GM23338 (cell line): ENCODE measurements at regions not wholly inside any gene's neighbourhood (a gene's known extent, or its start where the extent isn't known, plus 50 kb on each side); places are given as distances from the start of the nearest gene placed in this dataset.

Source experiments
- ATAC-seq: fragments of 200-7000 bp; cut with Tn5 transposase; 3 replicates; pipeline ENCODE4 v1.9.1; 2020
- DNase-seq: peaks from one replicate; pipeline ENCODE4 v3.0.0-alpha.2; 2015; ENCODE audit warnings: low spot score
- H2AFZ ChIP-seq: fragments of 200-600 bp; sonication (generic); 2 replicates; pipeline ENCODE4 v1.8.0; 2016; ENCODE audit warnings: antibody characterized with exemption, mild to moderate bottlenecking, moderate library complexity
- H3F3A ChIP-seq: fragments of 200-600 bp; sonication (generic); replicated peaks from 2 replicates; pipeline ENCODE4 v1.8.0; 2017; ENCODE audit warnings: antibody characterized with exemption, mixed run types, low read depth
- H3K27ac ChIP-seq: fragments of 200-600 bp; sonication (generic); 2 replicates; pipeline ENCODE4 v1.6.1; 2016; ENCODE audit warnings: low read depth
- H3K27me3 ChIP-seq: fragments of 200-600 bp; sonication (generic); 2 replicates; pipeline ENCODE4 v1.8.0; 2016; ENCODE audit warnings: mild to moderate bottlenecking, mixed run types, moderate library complexity; ENCODE audit not compliant: insufficient read depth
- H3K36me3 ChIP-seq: fragments of 200-600 bp; sonication (generic); 2 replicates; pipeline ENCODE4 v1.8.0; 2016; ENCODE audit warnings: mild to moderate bottlenecking; ENCODE audit not compliant: insufficient read depth
- H3K4me1 ChIP-seq: fragments of 200-600 bp; sonication (generic); 2 replicates; pipeline ENCODE4 v1.8.0; 2016; ENCODE audit warnings: mild to moderate bottlenecking, moderate library complexity; ENCODE audit not compliant: insufficient read depth
- H3K4me2 ChIP-seq: fragments of 200-600 bp; sonication (generic); 2 replicates; pipeline ENCODE4 v1.7.1; 2017; ENCODE audit warnings: mixed run types
- H3K4me3 ChIP-seq: fragments of 200-600 bp; sonication (generic); 2 replicates; pipeline ENCODE4 v1.6.1; 2016; ENCODE audit warnings: mixed run types
- H3K79me2 ChIP-seq: fragments of 200-600 bp; sonication (generic); replicated peaks from 2 replicates; pipeline ENCODE4 v1.8.0; 2017; ENCODE audit warnings: mild to moderate bottlenecking; ENCODE audit not compliant: insufficient read depth
- H3K9me2 ChIP-seq: fragments of 200-600 bp; sonication (generic); 2 replicates; pipeline ENCODE4 v1.8.0; 2017; ENCODE audit not compliant: insufficient read depth
- H4K20me1 ChIP-seq: fragments of 200-600 bp; sonication (generic); replicated peaks from 2 replicates; pipeline ENCODE4 v1.8.0; 2017; ENCODE audit warnings: mild to moderate bottlenecking; ENCODE audit not compliant: insufficient read depth
- H3K27ac Mint-ChIP-seq: 2 replicates; pipeline ENCODE4 v1.8.0; 2020; ENCODE audit warnings: inconsistent platforms, mild to moderate bottlenecking, moderate library complexity, mixed read lengths
- H3K27me3 Mint-ChIP-seq: 3 replicates; pipeline ENCODE4 v1.8.0; 2022; ENCODE audit warnings: low read depth, mild to moderate bottlenecking, moderate library complexity, mixed read lengths, inconsistent platforms; ENCODE audit not compliant: insufficient read depth, poor library complexity
- H3K36me3 Mint-ChIP-seq: 3 replicates; pipeline ENCODE4 v1.8.0; 2021; ENCODE audit warnings: low read depth, mild to moderate bottlenecking, inconsistent platforms, moderate library complexity, mixed read lengths
- H3K4me1 Mint-ChIP-seq: 3 replicates; pipeline ENCODE4 v1.8.0; 2020; ENCODE audit warnings: mild to moderate bottlenecking, inconsistent platforms, mixed read lengths
- H3K4me3 Mint-ChIP-seq: 3 replicates; pipeline ENCODE4 v1.8.0; 2021; ENCODE audit warnings: moderate library complexity, mild to moderate bottlenecking, inconsistent platforms, mixed read lengths
- H3K9me3 Mint-ChIP-seq: 3 replicates; pipeline ENCODE4 v1.8.0; 2020; ENCODE audit warnings: moderate library complexity, mild to moderate bottlenecking, inconsistent platforms, mixed read lengths
- CREB1 ChIP-seq: fragments of 250-450 bp; sonication (Bioruptor Pico); IDR thresholded peaks from 2 replicates; pipeline ENCODE4 v1.5.0; 2020; ENCODE audit warnings: low read depth, mild to moderate bottlenecking, moderate library complexity
- EZH2 ChIP-seq: fragments of 200-600 bp; sonication (generic); IDR thresholded peaks from one replicate; pipeline ENCODE4 v1.8.0; 2017; ENCODE audit warnings: antibody characterized with exemption, mild to moderate bottlenecking, low read depth; ENCODE audit not compliant: unreplicated experiment
- EZH2phosphoT487 ChIP-seq: fragments of 200-600 bp; sonication (generic); IDR thresholded peaks from one replicate; pipeline ENCODE4 v1.8.1; 2018; ENCODE audit warnings: antibody characterized with exemption; ENCODE audit not compliant: unreplicated experiment
- JUNB ChIP-seq: IDR thresholded peaks from one replicate; pipeline ENCODE4 v1.6.1; 2016; ENCODE audit warnings: antibody characterized with exemption; ENCODE audit not compliant: unreplicated experiment
- POLR2AphosphoS5 ChIP-seq: IDR thresholded peaks from 2 replicates; pipeline ENCODE4 v1.6.1; 2016; ENCODE audit warnings: antibody characterized with exemption, low read depth
- STAT1 ChIP-seq: IDR thresholded peaks from one replicate; pipeline ENCODE4 v1.6.1; 2016; ENCODE audit warnings: antibody characterized with exemption; ENCODE audit not compliant: unreplicated experiment
- ZNF331 ChIP-seq: fragments of 250-450 bp; sonication (Bioruptor Pico); IDR thresholded peaks from 2 replicates; pipeline ENCODE4 v1.5.0; 2020; ENCODE audit warnings: low read depth, mild to moderate bottlenecking, moderate library complexity
- TF ChIP-seq, protein P1 (sequence below): fragments of 250-450 bp; sonication (Bioruptor Pico); IDR thresholded peaks from 2 replicates; pipeline ENCODE4 v1.5.0; 2020; ENCODE audit warnings: mild to moderate bottlenecking, moderate library complexity
- TF ChIP-seq, protein P2 (sequence below): IDR thresholded peaks from 2 replicates; pipeline ENCODE4 v1.6.1; 2016; ENCODE audit warnings: antibody characterized with exemption

DNA sequence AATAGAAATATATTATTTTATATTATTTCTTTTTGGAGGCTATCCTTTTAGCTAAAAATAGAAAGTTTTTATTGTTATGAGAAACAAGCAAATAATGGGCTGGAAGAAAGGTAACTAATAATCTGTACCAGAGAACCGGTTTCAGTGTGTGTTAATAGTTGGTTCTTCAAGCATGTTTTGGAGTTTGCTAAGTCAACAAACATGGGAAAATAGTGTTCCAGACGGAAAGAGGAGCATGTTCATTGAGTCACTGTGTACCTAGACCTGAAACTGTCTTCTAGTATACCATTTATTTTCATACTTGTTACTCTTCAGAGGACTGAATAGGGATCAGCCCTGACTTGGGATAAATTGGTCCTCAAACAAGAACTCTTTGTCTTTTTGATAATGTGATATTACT is 134.5 kb upstream of the CWC22 start (continued):
- TF ChIP-seq, protein P1, sequence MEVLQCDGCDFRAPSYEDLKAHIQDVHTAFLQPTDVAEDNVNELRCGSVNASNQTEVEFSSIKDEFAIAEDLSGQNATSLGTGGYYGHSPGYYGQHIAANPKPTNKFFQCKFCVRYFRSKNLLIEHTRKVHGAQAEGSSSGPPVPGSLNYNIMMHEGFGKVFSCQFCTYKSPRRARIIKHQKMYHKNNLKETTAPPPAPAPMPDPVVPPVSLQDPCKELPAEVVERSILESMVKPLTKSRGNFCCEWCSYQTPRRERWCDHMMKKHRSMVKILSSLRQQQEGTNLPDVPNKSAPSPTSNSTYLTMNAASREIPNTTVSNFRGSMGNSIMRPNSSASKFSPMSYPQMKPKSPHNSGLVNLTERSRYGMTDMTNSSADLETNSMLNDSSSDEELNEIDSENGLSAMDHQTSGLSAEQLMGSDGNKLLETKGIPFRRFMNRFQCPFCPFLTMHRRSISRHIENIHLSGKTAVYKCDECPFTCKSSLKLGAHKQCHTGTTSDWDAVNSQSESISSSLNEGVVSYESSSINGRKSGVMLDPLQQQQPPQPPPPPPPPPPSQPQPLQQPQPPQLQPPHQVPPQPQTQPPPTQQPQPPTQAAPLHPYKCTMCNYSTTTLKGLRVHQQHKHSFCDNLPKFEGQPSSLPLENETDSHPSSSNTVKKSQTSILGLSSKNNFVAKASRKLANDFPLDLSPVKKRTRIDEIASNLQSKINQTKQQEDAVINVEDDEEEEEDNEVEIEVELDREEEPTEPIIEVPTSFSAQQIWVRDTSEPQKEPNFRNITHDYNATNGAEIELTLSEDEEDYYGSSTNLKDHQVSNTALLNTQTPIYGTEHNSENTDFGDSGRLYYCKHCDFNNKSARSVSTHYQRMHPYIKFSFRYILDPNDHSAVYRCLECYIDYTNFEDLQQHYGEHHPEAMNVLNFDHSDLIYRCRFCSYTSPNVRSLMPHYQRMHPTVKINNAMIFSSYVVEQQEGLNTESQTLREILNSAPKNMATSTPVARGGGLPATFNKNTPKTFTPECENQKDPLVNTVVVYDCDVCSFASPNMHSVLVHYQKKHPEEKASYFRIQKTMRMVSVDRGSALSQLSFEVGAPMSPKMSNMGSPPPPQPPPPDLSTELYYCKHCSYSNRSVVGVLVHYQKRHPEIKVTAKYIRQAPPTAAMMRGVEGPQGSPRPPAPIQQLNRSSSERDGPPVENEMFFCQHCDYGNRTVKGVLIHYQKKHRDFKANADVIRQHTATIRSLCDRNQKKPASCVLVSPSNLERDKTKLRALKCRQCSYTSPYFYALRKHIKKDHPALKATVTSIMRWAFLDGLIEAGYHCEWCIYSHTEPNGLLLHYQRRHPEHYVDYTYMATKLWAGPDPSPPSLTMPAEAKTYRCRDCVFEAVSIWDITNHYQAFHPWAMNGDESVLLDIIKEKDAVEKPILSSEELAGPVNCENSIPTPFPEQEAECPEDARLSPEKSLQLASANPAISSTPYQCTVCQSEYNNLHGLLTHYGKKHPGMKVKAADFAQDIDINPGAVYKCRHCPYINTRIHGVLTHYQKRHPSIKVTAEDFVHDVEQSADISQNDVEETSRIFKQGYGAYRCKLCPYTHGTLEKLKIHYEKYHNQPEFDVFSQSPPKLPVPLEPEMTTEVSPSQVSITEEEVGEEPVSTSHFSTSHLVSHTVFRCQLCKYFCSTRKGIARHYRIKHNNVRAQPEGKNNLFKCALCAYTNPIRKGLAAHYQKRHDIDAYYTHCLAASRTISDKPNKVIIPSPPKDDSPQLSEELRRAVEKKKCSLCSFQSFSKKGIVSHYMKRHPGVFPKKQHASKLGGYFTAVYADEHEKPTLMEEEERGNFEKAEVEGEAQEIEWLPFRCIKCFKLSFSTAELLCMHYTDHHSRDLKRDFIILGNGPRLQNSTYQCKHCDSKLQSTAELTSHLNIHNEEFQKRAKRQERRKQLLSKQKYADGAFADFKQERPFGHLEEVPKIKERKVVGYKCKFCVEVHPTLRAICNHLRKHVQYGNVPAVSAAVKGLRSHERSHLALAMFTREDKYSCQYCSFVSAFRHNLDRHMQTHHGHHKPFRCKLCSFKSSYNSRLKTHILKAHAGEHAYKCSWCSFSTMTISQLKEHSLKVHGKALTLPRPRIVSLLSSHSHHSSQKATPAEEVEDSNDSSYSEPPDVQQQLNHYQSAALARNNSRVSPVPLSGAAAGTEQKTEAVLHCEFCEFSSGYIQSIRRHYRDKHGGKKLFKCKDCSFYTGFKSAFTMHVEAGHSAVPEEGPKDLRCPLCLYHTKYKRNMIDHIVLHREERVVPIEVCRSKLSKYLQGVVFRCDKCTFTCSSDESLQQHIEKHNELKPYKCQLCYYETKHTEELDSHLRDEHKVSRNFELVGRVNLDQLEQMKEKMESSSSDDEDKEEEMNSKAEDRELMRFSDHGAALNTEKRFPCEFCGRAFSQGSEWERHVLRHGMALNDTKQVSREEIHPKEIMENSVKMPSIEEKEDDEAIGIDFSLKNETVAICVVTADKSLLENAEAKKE = no peak
- TF ChIP-seq CREB1 (no peak), EZH2phosphoT487 (no peak), ZNF331 (no peak)
- TF ChIP-seq, protein P2, sequence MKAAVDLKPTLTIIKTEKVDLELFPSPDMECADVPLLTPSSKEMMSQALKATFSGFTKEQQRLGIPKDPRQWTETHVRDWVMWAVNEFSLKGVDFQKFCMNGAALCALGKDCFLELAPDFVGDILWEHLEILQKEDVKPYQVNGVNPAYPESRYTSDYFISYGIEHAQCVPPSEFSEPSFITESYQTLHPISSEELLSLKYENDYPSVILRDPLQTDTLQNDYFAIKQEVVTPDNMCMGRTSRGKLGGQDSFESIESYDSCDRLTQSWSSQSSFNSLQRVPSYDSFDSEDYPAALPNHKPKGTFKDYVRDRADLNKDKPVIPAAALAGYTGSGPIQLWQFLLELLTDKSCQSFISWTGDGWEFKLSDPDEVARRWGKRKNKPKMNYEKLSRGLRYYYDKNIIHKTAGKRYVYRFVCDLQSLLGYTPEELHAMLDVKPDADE = no peak

DNA sequence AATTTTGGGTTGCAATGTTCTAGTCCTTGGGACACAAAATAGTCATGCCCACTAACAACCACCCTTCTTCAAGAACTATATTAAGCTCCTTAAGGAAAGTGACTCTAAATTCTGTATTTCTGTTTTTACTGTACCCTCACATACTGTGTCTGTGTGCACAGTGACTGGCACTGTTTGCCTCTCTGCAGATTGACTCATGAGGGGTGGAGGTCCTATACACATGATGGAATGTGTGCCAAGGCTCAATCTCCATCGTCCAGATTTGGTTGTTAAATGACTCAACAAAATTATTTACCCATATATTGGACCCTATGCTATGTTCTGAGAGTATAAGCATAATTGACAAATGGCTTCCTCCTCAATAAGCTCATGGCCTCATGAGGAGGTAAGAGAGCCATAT is 126.6 kb upstream of the CWC22 start:
- no peaks in the 10 kb centered on the region for H3K36me3 ChIP-seq
- no peak overlapping the region for H3K4me3 ChIP-seq
- no peaks in the 10 kb centered on the region for H3K9me2 ChIP-seq
- no peaks in the 10 kb centered on the region for H4K20me1 ChIP-seq
- peaks cover 17% of the 10 kb centered on the region; the same call in 2 of the 3 replicates for H3K4me1 Mint-ChIP-seq
- H3K36me3 Mint-ChIP-seq = no peaks in the 10 kb centered on the region
- no peaks in the 10 kb centered on the region for H3K27me3 Mint-ChIP-seq
- no peak overlapping the region for H3K27ac Mint-ChIP-seq
- H3F3A ChIP-seq = no peaks in the 10 kb centered on the region
- TF ChIP-seq EZH2 (no peak), POLR2AphosphoS5 (no peak), CREB1 (no peak), JUNB (no peak), STAT1 (no peak)
- TF ChIP-seq, protein P2 = no peak
- ATAC-seq = no peak
- H2AFZ ChIP-seq = no peak overlapping the region
- no peaks in the 10 kb centered on the region for H3K27me3 ChIP-seq
- no peak overlapping the region for H3K4me2 ChIP-seq
- no peak overlapping the region for H3K27ac ChIP-seq
- DNase-seq = no peak
- H3K9me3 Mint-ChIP-seq = no peaks in the 10 kb centered on the region
- H3K79me2 ChIP-seq = no peaks in the 10 kb centered on the region
- no peak overlapping the region for H3K4me3 Mint-ChIP-seq
- peaks cover 10% of the 10 kb centered on the region for H3K4me1 ChIP-seq
